ENCODE measurements at regions not wholly inside any gene's neighbourhood (a gene's known extent, or its start where the extent isn't known, plus 50 kb on each side); places are given as distances from the start of the nearest gene placed in this dataset.

DNA sequence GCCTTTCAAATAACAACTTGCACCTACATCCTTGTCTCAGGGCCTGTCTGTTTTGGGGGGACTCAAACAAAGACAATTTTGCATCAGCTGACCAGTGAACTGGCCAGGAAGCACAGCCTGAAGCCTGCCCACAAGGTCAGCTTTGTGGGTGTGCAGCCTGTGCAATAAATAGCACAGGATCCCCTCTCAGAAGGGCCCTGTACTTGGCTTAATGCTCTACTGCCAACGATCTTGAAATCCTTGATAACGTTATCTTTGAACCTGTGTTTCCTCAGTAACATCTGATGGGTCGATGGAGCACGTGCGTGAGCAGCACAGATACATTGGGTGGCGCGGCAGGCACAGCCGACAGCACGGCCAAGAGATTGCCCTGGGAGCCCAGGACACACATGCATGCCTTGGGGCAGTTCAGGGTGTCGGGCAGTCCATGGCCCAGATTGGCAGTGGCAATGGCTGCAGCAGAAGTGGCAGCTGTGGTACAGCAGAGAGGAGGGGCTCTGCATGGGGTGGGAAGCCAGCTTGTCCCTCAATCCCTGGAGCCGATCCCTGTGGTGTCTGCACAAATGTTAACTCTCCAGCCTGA is 58.8 kb upstream of the ATP6AP2 start:
- no peak for DNase-seq (ENCODE audit: extremely low read depth, insufficient read length)
- Histone ChIP-seq H3K4me3 (replicated peaks; ENCODE audit: low read depth, low read length) (no peak overlapping the region), H3K36me3 (ENCODE audit: control insufficient read depth, insufficient read depth, low read length) (no peaks in the 10 kb centered on the region), H3K27me3 (replicated peaks; ENCODE audit: control insufficient read depth, insufficient read depth, low read length) (no peaks in the 10 kb centered on the region)
- TF ChIP-seq, protein P1, sequence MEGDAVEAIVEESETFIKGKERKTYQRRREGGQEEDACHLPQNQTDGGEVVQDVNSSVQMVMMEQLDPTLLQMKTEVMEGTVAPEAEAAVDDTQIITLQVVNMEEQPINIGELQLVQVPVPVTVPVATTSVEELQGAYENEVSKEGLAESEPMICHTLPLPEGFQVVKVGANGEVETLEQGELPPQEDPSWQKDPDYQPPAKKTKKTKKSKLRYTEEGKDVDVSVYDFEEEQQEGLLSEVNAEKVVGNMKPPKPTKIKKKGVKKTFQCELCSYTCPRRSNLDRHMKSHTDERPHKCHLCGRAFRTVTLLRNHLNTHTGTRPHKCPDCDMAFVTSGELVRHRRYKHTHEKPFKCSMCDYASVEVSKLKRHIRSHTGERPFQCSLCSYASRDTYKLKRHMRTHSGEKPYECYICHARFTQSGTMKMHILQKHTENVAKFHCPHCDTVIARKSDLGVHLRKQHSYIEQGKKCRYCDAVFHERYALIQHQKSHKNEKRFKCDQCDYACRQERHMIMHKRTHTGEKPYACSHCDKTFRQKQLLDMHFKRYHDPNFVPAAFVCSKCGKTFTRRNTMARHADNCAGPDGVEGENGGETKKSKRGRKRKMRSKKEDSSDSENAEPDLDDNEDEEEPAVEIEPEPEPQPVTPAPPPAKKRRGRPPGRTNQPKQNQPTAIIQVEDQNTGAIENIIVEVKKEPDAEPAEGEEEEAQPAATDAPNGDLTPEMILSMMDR (IDR thresholded peaks at IDR 0.05; ENCODE audit: insufficient read depth, low read length, poor library complexity, severe bottlenecking), result no peak

DNA sequence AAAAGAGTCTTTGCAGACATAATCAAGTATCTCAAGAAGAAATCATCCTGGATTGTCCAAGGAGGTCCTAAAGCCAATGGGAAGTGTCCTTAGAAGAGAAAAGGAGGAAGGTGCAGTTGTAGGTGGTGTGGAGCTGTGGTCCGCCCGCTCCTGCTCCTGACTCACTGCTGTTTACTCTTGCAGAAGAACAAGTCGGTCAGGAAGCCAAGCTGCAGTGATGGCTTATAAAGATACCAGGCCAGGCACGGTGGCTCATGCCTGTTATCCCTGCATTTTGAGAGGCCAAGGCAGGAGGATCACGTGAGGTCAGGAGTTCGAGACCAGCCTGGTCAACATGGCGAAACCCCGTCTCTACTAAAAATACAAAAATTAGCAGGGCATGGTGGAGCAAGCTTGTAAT is 66.4 kb upstream of the ATP6AP2 start:
- H3K4me3 ChIP-seq (replicated peaks; ENCODE audit: low read depth, low read length), result no peak overlapping the region
- TF ChIP-seq, protein P1 (IDR thresholded peaks at IDR 0.05; ENCODE audit: insufficient read depth, low read length, poor library complexity, severe bottlenecking), result no peak
- no peaks in the 10 kb centered on the region; the same call in 1 of the 2 replicates for H3K27me3 ChIP-seq (replicated peaks; ENCODE audit: control insufficient read depth, insufficient read depth, low read length)
- no peaks in the 10 kb centered on the region for H3K36me3 ChIP-seq (ENCODE audit: control insufficient read depth, insufficient read depth, low read length)
- DNase-seq (ENCODE audit: extremely low read depth, insufficient read length), result no peak

DNA sequence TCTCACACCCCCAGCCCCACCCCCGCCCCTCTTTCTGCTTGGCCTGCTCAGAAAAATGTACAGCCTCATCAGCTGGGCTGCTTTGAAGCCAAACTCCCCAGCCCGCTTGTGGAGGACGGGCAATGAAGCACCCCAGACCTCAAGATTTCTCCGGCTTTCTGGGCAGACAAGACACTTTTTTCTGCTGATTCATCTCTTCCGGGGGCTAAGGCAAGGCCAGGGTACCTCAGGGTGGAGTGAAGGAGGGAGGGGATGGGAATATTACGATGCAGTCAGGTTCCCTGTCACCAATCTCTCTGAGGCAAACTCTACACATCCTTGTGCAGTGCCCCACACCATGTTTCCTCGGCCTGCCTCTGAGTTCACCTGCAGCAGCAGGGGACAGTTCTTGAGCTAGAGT is 66.9 kb upstream of the ATP6AP2 start:
- H3K27me3 ChIP-seq (replicated peaks; ENCODE audit: control insufficient read depth, insufficient read depth, low read length), result no peaks in the 10 kb centered on the region; the same call in 1 of the 2 replicates
- H3K4me3 ChIP-seq (replicated peaks; ENCODE audit: low read depth, low read length), result no peak overlapping the region
- TF ChIP-seq, protein P1 (IDR thresholded peaks at IDR 0.05; ENCODE audit: insufficient read depth, low read length, poor library complexity, severe bottlenecking), result no peak
- DNase-seq (ENCODE audit: extremely low read depth, insufficient read length), result no peak
- H3K36me3 ChIP-seq (ENCODE audit: control insufficient read depth, insufficient read depth, low read length), result no peaks in the 10 kb centered on the region

DNA sequence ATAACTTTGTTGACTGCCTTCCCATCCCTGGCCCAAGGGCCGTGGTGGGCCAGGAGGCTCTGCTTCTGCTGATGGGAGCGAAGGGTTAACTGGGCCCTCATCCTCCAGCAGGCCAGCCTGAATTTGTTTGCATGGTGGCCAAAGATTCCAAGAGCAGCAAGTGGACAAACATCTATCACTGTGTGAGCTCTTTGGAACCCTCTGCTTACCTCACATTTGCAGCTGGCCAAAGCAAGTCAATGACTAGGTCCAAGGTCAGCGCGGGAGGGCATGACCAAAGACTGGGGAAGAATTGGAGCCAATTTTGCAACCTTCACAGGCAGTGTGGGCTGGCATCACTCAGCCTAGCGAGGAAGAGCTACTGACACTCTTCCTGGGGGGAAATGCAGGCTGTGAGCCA is 67.8 kb upstream of the ATP6AP2 start:
- TF ChIP-seq, protein P1 (IDR thresholded peaks at IDR 0.05; ENCODE audit: insufficient read depth, low read length, poor library complexity, severe bottlenecking), result no peak
- Histone ChIP-seq H3K27me3 (replicated peaks; ENCODE audit: control insufficient read depth, insufficient read depth, low read length) (no peaks in the 10 kb centered on the region; the same call in 1 of the 2 replicates), H3K4me3 (replicated peaks; ENCODE audit: low read depth, low read length) (no peak overlapping the region), H3K36me3 (ENCODE audit: control insufficient read depth, insufficient read depth, low read length) (no peaks in the 10 kb centered on the region)
- DNase-seq (ENCODE audit: extremely low read depth, insufficient read length), result no peak

DNA sequence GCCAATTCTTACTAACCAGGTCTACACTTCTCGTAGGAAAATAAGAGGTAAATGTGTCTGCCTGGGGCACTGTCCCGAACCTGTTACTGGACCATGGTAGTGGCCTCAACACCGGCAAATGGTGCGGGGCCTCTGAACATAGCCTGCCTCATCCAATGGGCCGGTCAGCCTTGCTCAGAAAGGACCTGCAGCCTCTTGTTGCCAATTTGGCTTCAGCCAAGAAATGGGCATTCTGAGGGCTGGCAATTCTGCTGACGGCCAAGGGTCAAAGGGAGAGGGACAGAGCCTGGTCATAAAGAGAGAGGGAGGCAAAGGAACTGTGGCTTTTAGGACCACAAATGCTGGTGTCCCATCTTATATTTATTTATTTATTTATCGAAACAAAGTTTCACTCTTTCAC is 69.5 kb upstream of the ATP6AP2 start:
- no peak for DNase-seq (ENCODE audit: extremely low read depth, insufficient read length)
- Histone ChIP-seq H3K27me3 (replicated peaks; ENCODE audit: control insufficient read depth, insufficient read depth, low read length) (no peaks in the 10 kb centered on the region; the same call in 1 of the 2 replicates), H3K4me3 (replicated peaks; ENCODE audit: low read depth, low read length) (no peak overlapping the region), H3K36me3 (ENCODE audit: control insufficient read depth, insufficient read depth, low read length) (no peaks in the 10 kb centered on the region)
- TF ChIP-seq, protein P1 (IDR thresholded peaks at IDR 0.05; ENCODE audit: insufficient read depth, low read length, poor library complexity, severe bottlenecking), result no peak

DNA sequence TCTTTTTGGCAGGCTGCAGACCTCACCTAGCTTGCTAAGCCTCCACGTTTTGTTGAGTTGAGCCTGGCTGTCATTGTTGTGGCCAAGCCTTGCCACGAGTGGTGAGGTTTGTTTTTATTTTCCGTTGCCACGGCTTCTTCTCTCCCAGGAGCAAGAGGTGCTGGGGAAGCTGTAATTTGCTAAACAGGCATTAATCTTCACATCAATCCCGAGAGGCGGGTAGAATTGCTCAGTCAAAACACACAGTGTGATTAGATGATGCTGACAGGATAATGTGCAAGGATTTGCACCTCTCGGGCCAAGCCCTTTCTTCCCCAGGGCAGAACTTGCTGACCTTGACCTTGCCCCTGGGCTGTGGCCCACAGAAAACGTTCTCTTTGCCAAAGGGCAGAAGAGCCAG is 72.2 kb upstream of the ATP6AP2 start:
- no peak for DNase-seq (ENCODE audit: extremely low read depth, insufficient read length)
- H3K4me3 ChIP-seq (replicated peaks; ENCODE audit: low read depth, low read length), result no peak overlapping the region
- no peaks in the 10 kb centered on the region for H3K36me3 ChIP-seq (ENCODE audit: control insufficient read depth, insufficient read depth, low read length)
- TF ChIP-seq, protein P1 (IDR thresholded peaks at IDR 0.05; ENCODE audit: insufficient read depth, low read length, poor library complexity, severe bottlenecking), result no peak
- H3K27me3 ChIP-seq (replicated peaks; ENCODE audit: control insufficient read depth, insufficient read depth, low read length), result no peaks in the 10 kb centered on the region; the same call in 1 of the 2 replicates

All from GM06990 (cell line).